Right lobe of liver (tissue), 6 donors: ENCODE measurements at regions not wholly inside any gene's neighbourhood (a gene's known extent, or its start where the extent isn't known, plus 50 kb on each side); places are given as distances from the start of the nearest gene placed in this dataset.

Experiments used
- ATAC-seq, 4 donors: fragments of 200-7000 bp; cut with Tn5 transposase; one replicate each; pipeline ENCODE4 v1.9.1; 2020; ENCODE audit warnings: mild to moderate bottlenecking in 4 of 4, moderate library complexity in 4 of 4
- DNase-seq, 3 donors: peaks; one replicate each; pipeline ENCODE4 v3.0.0-alpha.2; 2020
- H3K27ac ChIP-seq, 3 donors: fragments of 200-600 bp; one replicate each; pipeline ENCODE4 v1.8.0; 2022
- H3K27me3 ChIP-seq, 2 donors: fragments of 200-600 bp; one replicate each; pipeline ENCODE4 v1.8.0; 2022
- H3K36me3 ChIP-seq, 4 donors: fragments of 200-600 bp; sonication (generic) in 1 of 4; one replicate each; pipeline versions ENCODE4 v1.5.1 to v1.8.0; 2017 to 2022; ENCODE audit warnings: control low read depth in 1 of 4
- H3K4me1 ChIP-seq, 4 donors: fragments of 200-600 bp; sonication (generic) in 1 of 4; one replicate each; pipeline versions ENCODE4 v1.5.1 to v1.8.0; 2017 to 2022; ENCODE audit warnings: control low read depth in 1 of 4
- H3K4me3 ChIP-seq, 3 donors: fragments of 200-600 bp; one replicate each; pipeline ENCODE4 v1.8.0; 2022
- H3K9me3 ChIP-seq, 4 donors: fragments of 200-600 bp; sonication (generic) in 1 of 4; one replicate each; pipeline versions ENCODE4 v1.5.1 to v1.8.0; 2017 to 2022; ENCODE audit warnings: control low read depth in 1 of 4
- POLR2A ChIP-seq: fragments of 450-650 bp; IDR thresholded peaks from one replicate; pipeline ENCODE4 v1.6.1; 2017; ENCODE audit warnings: antibody characterized with exemption, mild to moderate bottlenecking
- WGBS: methylation state at CpG from one replicate; pipeline ENCODE4 v1.1.6; 2018; ENCODE audit warnings: low coverage, low lambda C conversion rate; ENCODE audit not compliant: insufficient coverage; ENCODE audit errors: missing lambda C conversion rate; 5-methylcytosine and 5-hydroxymethylcytosine counted together
- intact Hi-C, 2 donors: fragments of 100-400 bp; cut with DNase I; formaldehyde crosslinking; loops; one replicate each; pipeline versions ENCODE4 v1.11.2 to v1.14.1; 2022
- TF ChIP-seq, protein P1 (sequence below), 4 donors: fragments of 200-600 bp in 3 of 4; fragments of 450-650 bp in 1 of 4; IDR thresholded peaks; one replicate each; pipeline versions ENCODE4 v1.5.1 to v1.8.0; 2016 to 2022; ENCODE audit warnings: antibody characterized with exemption in 4 of 4, mild to moderate bottlenecking in 2 of 4
- donor health status: DM: no; HTN: yes; CAD: no.
- donor health status: DM: no; HTN: no; CAD: no.
- donor health status: DM: no; HTN: no; CAD: no.
- donor health status: DM: no; HTN: yes; CAD: no.
- donor health status: DM: no; HTN: yes; CAD: no.

DNA sequence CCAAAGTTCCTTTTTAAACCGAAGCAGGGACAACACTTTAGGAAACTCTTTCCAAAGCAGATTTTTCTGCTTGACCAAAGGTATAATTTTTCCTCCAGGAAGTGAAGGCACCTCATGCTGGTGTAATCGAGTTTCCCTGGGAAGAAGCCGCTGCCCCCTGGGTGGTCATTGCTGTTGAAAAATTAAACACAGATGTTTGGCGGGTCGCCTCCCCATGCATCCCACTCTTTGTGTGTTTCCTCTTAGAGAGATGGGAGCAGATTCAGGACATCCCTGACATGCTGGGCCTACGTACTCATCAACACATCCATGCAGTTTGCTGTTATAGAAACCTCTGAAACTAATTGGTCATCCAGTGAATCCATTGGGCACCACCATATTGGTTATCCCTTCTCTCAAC, 179.2 kb upstream of the HCCS start:
- no peaks in the 10 kb centered on the region for H3K4me1 ChIP-seq
- H3K27ac ChIP-seq = no peak overlapping the region
- H3K9me3 ChIP-seq = no peaks in the 10 kb centered on the region
- H3K36me3 ChIP-seq = no peaks in the 10 kb centered on the region
- H3K27me3 ChIP-seq = no peaks in the 10 kb centered on the region
- ATAC-seq (no peak), DNase-seq (no peak)
- intact Hi-C loops = no loop called here
- TF ChIP-seq, protein P1, sequence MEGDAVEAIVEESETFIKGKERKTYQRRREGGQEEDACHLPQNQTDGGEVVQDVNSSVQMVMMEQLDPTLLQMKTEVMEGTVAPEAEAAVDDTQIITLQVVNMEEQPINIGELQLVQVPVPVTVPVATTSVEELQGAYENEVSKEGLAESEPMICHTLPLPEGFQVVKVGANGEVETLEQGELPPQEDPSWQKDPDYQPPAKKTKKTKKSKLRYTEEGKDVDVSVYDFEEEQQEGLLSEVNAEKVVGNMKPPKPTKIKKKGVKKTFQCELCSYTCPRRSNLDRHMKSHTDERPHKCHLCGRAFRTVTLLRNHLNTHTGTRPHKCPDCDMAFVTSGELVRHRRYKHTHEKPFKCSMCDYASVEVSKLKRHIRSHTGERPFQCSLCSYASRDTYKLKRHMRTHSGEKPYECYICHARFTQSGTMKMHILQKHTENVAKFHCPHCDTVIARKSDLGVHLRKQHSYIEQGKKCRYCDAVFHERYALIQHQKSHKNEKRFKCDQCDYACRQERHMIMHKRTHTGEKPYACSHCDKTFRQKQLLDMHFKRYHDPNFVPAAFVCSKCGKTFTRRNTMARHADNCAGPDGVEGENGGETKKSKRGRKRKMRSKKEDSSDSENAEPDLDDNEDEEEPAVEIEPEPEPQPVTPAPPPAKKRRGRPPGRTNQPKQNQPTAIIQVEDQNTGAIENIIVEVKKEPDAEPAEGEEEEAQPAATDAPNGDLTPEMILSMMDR (IDR thresholded peaks at IDR 0.05) = no peak
- no peak for TF ChIP-seq POLR2A
- 71% methylated on average over 3 of the region's 6 CpGs for WGBS
- H3K4me3 ChIP-seq = no peak overlapping the region

DNA sequence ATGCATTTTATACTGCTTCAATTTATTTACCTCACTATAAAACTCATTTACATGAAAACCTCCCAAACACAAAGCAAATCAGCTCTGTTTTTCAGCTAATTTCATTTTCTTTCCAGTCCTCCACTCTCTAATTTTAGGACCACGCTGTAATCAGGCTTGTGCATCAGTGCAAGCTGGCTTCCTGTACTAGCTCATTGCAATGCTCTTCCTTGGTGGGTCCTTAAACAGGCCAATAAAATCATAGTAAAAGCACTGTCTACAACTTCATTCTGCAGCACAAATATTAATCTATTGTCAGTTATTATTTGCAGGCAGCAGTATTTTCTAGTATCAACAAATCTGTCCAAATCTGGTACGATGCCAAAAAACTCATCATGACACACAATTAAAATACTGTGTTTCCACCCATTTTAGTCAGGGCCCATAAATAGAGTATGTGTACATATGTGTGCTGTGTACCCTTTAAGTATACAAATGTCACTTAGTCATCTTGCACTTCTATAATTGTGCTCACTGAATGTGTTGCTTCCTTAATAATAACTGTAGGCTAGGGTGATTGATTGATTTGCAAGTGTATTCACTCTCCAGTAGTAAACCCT, 178.2 kb upstream of the HCCS start:
- WGBS = 45% methylated on average over 2 of the region's 2 CpGs
- TF ChIP-seq, protein P1 (IDR thresholded peaks at IDR 0.05) = no peak
- no peak for TF ChIP-seq POLR2A

DNA sequence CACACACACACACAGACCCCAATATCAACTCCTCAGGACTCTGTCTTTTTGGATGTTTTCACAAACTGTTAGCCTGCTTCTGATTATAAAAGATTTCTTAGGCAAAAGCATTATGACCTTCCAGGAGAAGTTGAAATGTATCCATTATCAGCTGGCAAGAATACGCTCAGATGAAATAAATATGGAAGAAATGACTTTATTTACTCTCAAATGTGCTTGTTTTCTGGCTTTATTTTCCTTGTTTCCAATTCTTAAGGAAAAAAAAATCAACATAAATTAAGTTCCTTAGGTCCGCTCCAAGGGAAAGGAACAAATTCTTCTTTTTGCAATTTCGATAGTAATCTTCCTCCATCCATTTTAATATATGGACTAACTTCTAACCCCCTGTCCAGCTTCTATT, 175.6 kb upstream of the HCCS start:
- Histone ChIP-seq H3K36me3 (no peaks in the 10 kb centered on the region), H3K9me3 (no peaks in the 10 kb centered on the region), H3K4me3 (no peak overlapping the region), H3K4me1 (no peaks in the 10 kb centered on the region), H3K27me3 (no peaks in the 10 kb centered on the region), H3K27ac (no peak overlapping the region)
- 67% methylated on average over 3 of the region's 3 CpGs for WGBS
- DNase-seq (no peak), ATAC-seq (no peak)
- intact Hi-C loops = no loop called here
- TF ChIP-seq, protein P1 (IDR thresholded peaks at IDR 0.05) = no peak
- TF ChIP-seq POLR2A = no peak

More for the DNA sequence above, 178.2 kb upstream of the HCCS start:
- H3K36me3 ChIP-seq = no peaks in the 10 kb centered on the region
- no peak overlapping the region for H3K27ac ChIP-seq
- no peak overlapping the region for H3K4me3 ChIP-seq
- DNase-seq = no peak
- H3K9me3 ChIP-seq = no peaks in the 10 kb centered on the region
- H3K27me3 ChIP-seq = no peaks in the 10 kb centered on the region
- intact Hi-C loops = no loop called here
- no peaks in the 10 kb centered on the region for H3K4me1 ChIP-seq
- no peak for ATAC-seq

DNA sequence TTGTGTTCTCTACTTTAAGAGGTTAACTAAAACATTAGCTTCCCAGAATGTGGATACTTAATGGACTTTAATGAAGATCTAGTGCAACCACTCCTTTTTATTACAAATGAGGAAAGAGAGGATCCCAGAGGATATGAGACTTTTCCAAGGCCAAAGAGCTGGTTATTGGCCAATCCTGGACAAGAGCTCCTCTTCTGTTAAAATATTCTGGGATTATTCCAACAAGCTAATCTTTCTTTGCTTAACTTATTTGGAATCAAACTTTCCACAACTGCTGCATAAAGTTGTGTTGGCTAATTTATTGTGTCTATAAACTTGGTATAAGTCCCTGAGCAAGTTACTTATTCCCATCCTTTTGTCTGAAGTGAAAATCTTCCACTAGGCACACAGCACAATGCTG, 174.2 kb upstream of the HCCS start:
- Histone ChIP-seq H3K27ac (no peak overlapping the region), H3K36me3 (no peaks in the 10 kb centered on the region), H3K4me1 (no peaks in the 10 kb centered on the region), H3K4me3 (no peak overlapping the region), H3K27me3 (no peaks in the 10 kb centered on the region), H3K9me3 (no peaks in the 10 kb centered on the region)
- ATAC-seq (no peak), DNase-seq (no peak)
- TF ChIP-seq, protein P1 (IDR thresholded peaks at IDR 0.05) = no peak
- TF ChIP-seq POLR2A = no peak
- intact Hi-C loops = no loop called here

DNA sequence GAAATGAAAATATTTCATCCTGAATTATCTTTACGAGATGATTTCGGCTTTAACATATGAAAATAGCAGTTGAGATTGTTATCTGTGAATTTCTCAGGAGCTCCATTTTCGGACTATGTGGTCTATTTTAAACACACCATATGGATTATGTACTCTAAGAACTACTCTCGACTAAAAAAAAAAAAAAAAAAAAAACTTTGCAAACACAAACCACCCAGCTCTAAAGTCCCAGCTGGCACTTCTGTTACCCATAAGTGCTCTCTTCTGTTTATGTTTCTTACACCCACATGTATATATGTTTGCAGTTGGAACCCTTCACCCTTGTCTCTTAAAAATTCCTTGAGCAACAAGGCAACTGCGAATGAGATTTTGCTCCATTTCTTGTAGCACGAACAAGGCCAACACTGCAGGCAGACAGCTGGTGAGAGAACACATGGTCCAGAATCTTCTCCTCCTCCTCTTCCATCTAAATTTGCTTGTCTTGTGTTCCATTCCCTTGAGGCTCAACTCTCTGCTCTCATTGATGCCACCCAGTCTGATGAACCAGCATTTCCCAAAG, 172.7 kb upstream of the HCCS start:
- intact Hi-C loops = no loop called here
- 59% methylated on average over 5 of the region's 6 CpGs for WGBS

More for the DNA sequence above, 172.7 kb upstream of the HCCS start:
- Histone ChIP-seq H3K27me3 (no peaks in the 10 kb centered on the region), H3K4me1 (no peaks in the 10 kb centered on the region), H3K4me3 (no peak overlapping the region), H3K27ac (no peak overlapping the region), H3K36me3 (no peaks in the 10 kb centered on the region), H3K9me3 (no peaks in the 10 kb centered on the region)
- TF ChIP-seq, protein P1 (IDR thresholded peaks at IDR 0.05) = no peak
- TF ChIP-seq POLR2A = no peak
- DNase-seq (no peak), ATAC-seq (no peak)
